HCT116 (cell line): ENCODE measurements at regions not wholly inside any gene's neighbourhood (a gene's known extent, or its start where the extent isn't known, plus 50 kb on each side); places are given as distances from the start of the nearest gene placed in this dataset.
"Not testable (repeated sequence)": the region's sequence is repeated elsewhere in the genome, so short reads cannot be mapped to it uniquely, and the experiment has no call there.

Experiments
- CEBPB ChIP-seq: IDR thresholded peaks from 2 replicates; pipeline ENCODE4 v1.6.1; 2012; ENCODE audit warnings: low read depth
- EZH2 ChIP-seq: fragments of 200-600 bp; sonication (generic); IDR thresholded peaks from 2 replicates; pipeline ENCODE4 v1.6.1; 2017; ENCODE audit warnings: antibody characterized with exemption, mixed run types
- EZH2phosphoT487 ChIP-seq: fragments of 200-600 bp; IDR thresholded peaks from 2 replicates; pipeline ENCODE4 v1.6.1; 2018; ENCODE audit warnings: antibody characterized with exemption, borderline replicate concordance
- POLR2A ChIP-seq: IDR thresholded peaks from 2 replicates; pipeline ENCODE4 v1.7.0; 2011; ENCODE audit warnings: borderline replicate concordance; ENCODE audit not compliant: insufficient read depth, insufficient read length; ENCODE audit errors: extremely low read depth
- POLR2AphosphoS5 ChIP-seq: IDR thresholded peaks from 2 replicates; pipeline ENCODE4 v1.6.1; 2011; ENCODE audit warnings: mild to moderate bottlenecking, low read depth, low read length, moderate library complexity
- SP1 ChIP-seq: IDR thresholded peaks from 2 replicates; pipeline ENCODE4 v1.6.1; 2012; ENCODE audit warnings: low read depth
- YY1 ChIP-seq: IDR thresholded peaks from 2 replicates; pipeline ENCODE4 v1.6.1; 2011; ENCODE audit warnings: low read length, low read depth, moderate library complexity, mild to moderate bottlenecking; ENCODE audit not compliant: insufficient replicate concordance; ENCODE audit errors: extremely low read depth
- TF ChIP-seq, protein P1 (sequence below), 3 experiments: fragments of 200-600 bp in 1 of 3; sonication (generic) in 1 of 3; IDR thresholded peaks in 2 of 3; conservative IDR thresholded peaks in 1 of 3; 2 replicates each; pipeline ENCODE4 v1.5.1; 2012 to 2017; ENCODE audit warnings: low read depth in 2 of 3, low read length in 2 of 3, antibody characterized with exemption in 1 of 3, borderline replicate concordance in 1 of 3, control low read depth in 1 of 3, mild to moderate bottlenecking in 1 of 3, mixed read lengths in 1 of 3, mixed run types in 1 of 3, moderate library complexity in 1 of 3; ENCODE audit not compliant: insufficient read depth in 1 of 3
- TF ChIP-seq, protein P2 (sequence below): IDR thresholded peaks from 2 replicates; pipeline ENCODE4 v1.6.1; 2012; ENCODE audit warnings: low read depth

- TF ChIP-seq YY1, POLR2AphosphoS5, EZH2, SP1, EZH2phosphoT487, POLR2A, CEBPB: not testable (repeated sequence)
- TF ChIP-seq, protein P1, sequence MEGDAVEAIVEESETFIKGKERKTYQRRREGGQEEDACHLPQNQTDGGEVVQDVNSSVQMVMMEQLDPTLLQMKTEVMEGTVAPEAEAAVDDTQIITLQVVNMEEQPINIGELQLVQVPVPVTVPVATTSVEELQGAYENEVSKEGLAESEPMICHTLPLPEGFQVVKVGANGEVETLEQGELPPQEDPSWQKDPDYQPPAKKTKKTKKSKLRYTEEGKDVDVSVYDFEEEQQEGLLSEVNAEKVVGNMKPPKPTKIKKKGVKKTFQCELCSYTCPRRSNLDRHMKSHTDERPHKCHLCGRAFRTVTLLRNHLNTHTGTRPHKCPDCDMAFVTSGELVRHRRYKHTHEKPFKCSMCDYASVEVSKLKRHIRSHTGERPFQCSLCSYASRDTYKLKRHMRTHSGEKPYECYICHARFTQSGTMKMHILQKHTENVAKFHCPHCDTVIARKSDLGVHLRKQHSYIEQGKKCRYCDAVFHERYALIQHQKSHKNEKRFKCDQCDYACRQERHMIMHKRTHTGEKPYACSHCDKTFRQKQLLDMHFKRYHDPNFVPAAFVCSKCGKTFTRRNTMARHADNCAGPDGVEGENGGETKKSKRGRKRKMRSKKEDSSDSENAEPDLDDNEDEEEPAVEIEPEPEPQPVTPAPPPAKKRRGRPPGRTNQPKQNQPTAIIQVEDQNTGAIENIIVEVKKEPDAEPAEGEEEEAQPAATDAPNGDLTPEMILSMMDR (IDR thresholded peaks at IDR 0.05 in 2 of 3, conservative IDR thresholded peaks at IDR 0.05 in 1 of 3; ENCODE audit: borderline replicate concordance in 1 of 3, insufficient read depth in 1 of 3, low read depth in 2 of 3, low read length in 2 of 3) = not testable (repeated sequence)
- TF ChIP-seq, protein P2, sequence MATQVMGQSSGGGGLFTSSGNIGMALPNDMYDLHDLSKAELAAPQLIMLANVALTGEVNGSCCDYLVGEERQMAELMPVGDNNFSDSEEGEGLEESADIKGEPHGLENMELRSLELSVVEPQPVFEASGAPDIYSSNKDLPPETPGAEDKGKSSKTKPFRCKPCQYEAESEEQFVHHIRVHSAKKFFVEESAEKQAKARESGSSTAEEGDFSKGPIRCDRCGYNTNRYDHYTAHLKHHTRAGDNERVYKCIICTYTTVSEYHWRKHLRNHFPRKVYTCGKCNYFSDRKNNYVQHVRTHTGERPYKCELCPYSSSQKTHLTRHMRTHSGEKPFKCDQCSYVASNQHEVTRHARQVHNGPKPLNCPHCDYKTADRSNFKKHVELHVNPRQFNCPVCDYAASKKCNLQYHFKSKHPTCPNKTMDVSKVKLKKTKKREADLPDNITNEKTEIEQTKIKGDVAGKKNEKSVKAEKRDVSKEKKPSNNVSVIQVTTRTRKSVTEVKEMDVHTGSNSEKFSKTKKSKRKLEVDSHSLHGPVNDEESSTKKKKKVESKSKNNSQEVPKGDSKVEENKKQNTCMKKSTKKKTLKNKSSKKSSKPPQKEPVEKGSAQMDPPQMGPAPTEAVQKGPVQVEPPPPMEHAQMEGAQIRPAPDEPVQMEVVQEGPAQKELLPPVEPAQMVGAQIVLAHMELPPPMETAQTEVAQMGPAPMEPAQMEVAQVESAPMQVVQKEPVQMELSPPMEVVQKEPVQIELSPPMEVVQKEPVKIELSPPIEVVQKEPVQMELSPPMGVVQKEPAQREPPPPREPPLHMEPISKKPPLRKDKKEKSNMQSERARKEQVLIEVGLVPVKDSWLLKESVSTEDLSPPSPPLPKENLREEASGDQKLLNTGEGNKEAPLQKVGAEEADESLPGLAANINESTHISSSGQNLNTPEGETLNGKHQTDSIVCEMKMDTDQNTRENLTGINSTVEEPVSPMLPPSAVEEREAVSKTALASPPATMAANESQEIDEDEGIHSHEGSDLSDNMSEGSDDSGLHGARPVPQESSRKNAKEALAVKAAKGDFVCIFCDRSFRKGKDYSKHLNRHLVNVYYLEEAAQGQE = not testable (repeated sequence)
Measured at GRCh38 chr14:54033285-54033684, 76.7 kb upstream of the BMP4 start.
